ENCODE measurements at regions not wholly inside any gene's neighbourhood (a gene's known extent, or its start where the extent isn't known, plus 50 kb on each side); places are given as distances from the start of the nearest gene placed in this dataset.
"Not testable (repeated sequence)": the region's sequence is repeated elsewhere in the genome, so short reads cannot be mapped to it uniquely, and the experiment has no call there.

- DNase-seq, result not testable (repeated sequence)
Measured at GRCh38 chr11:14573539-14574057, 53.4 kb upstream of the PSMA1 start.

- DNase-seq, result no peak
Measured at GRCh38 chr11:14577292-14577691, 57.1 kb upstream of the PSMA1 start.

- DNase-seq, result no peak
Measured at GRCh38 chr11:14577835-14578529, 57.8 kb upstream of the PSMA1 start.

- peak; percentile 6 to 37 for DNase-seq
Measured at GRCh38 chr11:14578541-14578956, 58.4 kb upstream of the PSMA1 start.

- no peak for DNase-seq
Measured at GRCh38 chr11:14579646-14580045, 59.5 kb upstream of the PSMA1 start.

GRCh38 chr11:14582793-14583192 lies 60.8 kb upstream of the PDE3B start:
- no peak for DNase-seq

GRCh38 chr11:14583252-14584034 lies 60.2 kb upstream of the PDE3B start:
- DNase-seq, result no peak

- no peak for DNase-seq
Measured at GRCh38 chr11:14584035-14584363, 59.6 kb upstream of the PDE3B start.

- no peak for DNase-seq
Measured at GRCh38 chr11:14584595-14584994, 59.0 kb upstream of the PDE3B start.

- DNase-seq, result no peak
Measured at GRCh38 chr11:14585438-14585837, 58.2 kb upstream of the PDE3B start.

- DNase-seq, result no peak
Measured at GRCh38 chr11:14587258-14587657, 56.3 kb upstream of the PDE3B start.

- DNase-seq, result no peak
Measured at GRCh38 chr11:14588681-14589080, 54.9 kb upstream of the PDE3B start.

GRCh38 chr11:14589421-14589820 lies 54.2 kb upstream of the PDE3B start:
- DNase-seq, result no peak

GRCh38 chr11:14591046-14591445 lies 52.6 kb upstream of the PDE3B start:
- not testable (repeated sequence) for DNase-seq

GRCh38 chr11:14593671-14594070 lies 49.9 kb upstream of the PDE3B start:
- DNase-seq, result no peak

Measured in SHP77 (cell line).